Adrenal gland (tissue), 5 donors: ENCODE measurements at regions not wholly inside any gene's neighbourhood (a gene's known extent, or its start where the extent isn't known, plus 50 kb on each side); places are given as distances from the start of the nearest gene placed in this dataset.

Experiments used
- CTCF ChIP-seq, 6 experiments: fragments of 450-650 bp in 4 of 6; fragments of 200-600 bp in 2 of 6; sonication (generic) in 1 of 6; IDR thresholded peaks; 1 replicate in 5 of 6; 2 replicates in 1 of 6; pipeline versions ENCODE4 v1.5.1 to v1.8.0; 2016 to 2021; ENCODE audit warnings: antibody characterized with exemption in 6 of 6, mild to moderate bottlenecking in 2 of 6, moderate library complexity in 1 of 6
- POLR2A ChIP-seq, 2 donors: fragments of 450-650 bp; IDR thresholded peaks; one replicate each; pipeline ENCODE4 v1.6.1; 2017; ENCODE audit warnings: antibody characterized with exemption in 2 of 2, mild to moderate bottlenecking in 2 of 2, moderate library complexity in 1 of 2
- donor health status: DM: no; HTN: no; CAD: no.

- TF ChIP-seq CTCF (IDR thresholded peaks at IDR 0.05) (no peak), POLR2A (IDR thresholded peaks at IDR 0.05) (no peak)
Measured at GRCh38 chr4:103365285-103365684, 167.1 kb upstream of the CENPE start.
